Adipocyte (in vitro differentiated cells): ENCODE measurements at regions not wholly inside any gene's neighbourhood (a gene's known extent, or its start where the extent isn't known, plus 50 kb on each side); places are given as distances from the start of the nearest gene placed in this dataset.

Experiments used
- DNase-seq: peaks from one replicate; pipeline ENCODE4 v3.0.0-alpha.2; 2015; ENCODE audit warnings: low read depth
- H3K27me3 ChIP-seq: replicated peaks from 2 replicates; pipeline ENCODE4 v1.7.0; 2013; ENCODE audit warnings: mild to moderate bottlenecking, low read length, moderate library complexity; ENCODE audit not compliant: control insufficient read depth, insufficient read depth
- H3K36me3 ChIP-seq: 2 replicates; pipeline ENCODE4 v1.7.0; 2013; ENCODE audit warnings: low read length, mild to moderate bottlenecking, moderate library complexity; ENCODE audit not compliant: control insufficient read depth, insufficient read depth, severe bottlenecking
- H3K4me1 ChIP-seq: 2 replicates; pipeline ENCODE4 v1.7.0; 2013; ENCODE audit warnings: mild to moderate bottlenecking, low read length, moderate library complexity; ENCODE audit not compliant: control insufficient read depth, insufficient read depth
- H3K4me3 ChIP-seq: 2 replicates; pipeline ENCODE4 v1.7.0; 2013; ENCODE audit warnings: mild to moderate bottlenecking, low read length, moderate library complexity
- H3K9ac ChIP-seq: 2 replicates; pipeline ENCODE4 v1.7.0; 2013; ENCODE audit warnings: mild to moderate bottlenecking, low read length, moderate library complexity
- H3K9me3 ChIP-seq: 2 replicates; pipeline ENCODE4 v1.7.0; 2013; ENCODE audit warnings: mild to moderate bottlenecking, low read length, moderate library complexity; ENCODE audit not compliant: control insufficient read depth

- H3K36me3 ChIP-seq = no peaks in the 10 kb centered on the region
- no peaks in the 10 kb centered on the region for H3K27me3 ChIP-seq
- no peaks in the 10 kb centered on the region for H3K9me3 ChIP-seq
- H3K4me1 ChIP-seq = peaks cover 3% of the 10 kb centered on the region
- H3K4me3 ChIP-seq = no peak overlapping the region
- H3K9ac ChIP-seq = no peak overlapping the region
- DNase-seq = no peak
These were observed 524.8 kb downstream of the PTPRC start for GRCh38 chr1:199163670-199164069.

GRCh38 chr1:199167460-199167859 lies 528.6 kb downstream of the PTPRC start:
- no peaks in the 10 kb centered on the region for H3K36me3 ChIP-seq
- H3K9me3 ChIP-seq = no peaks in the 10 kb centered on the region
- no peak overlapping the region for H3K4me3 ChIP-seq
- no peak overlapping the region for H3K9ac ChIP-seq
- H3K27me3 ChIP-seq = no peaks in the 10 kb centered on the region
- DNase-seq = no peak
- peaks cover 3% of the 10 kb centered on the region for H3K4me1 ChIP-seq

- Histone ChIP-seq H3K9me3 (no peaks in the 10 kb centered on the region), H3K27me3 (no peaks in the 10 kb centered on the region), H3K4me1 (peaks cover 3% of the 10 kb centered on the region), H3K9ac (no peak overlapping the region), H3K36me3 (no peaks in the 10 kb centered on the region), H3K4me3 (no peak overlapping the region)
- no peak for DNase-seq
These were observed 530.2 kb downstream of the PTPRC start for GRCh38 chr1:199168888-199169585.

- Histone ChIP-seq H3K27me3 (no peaks in the 10 kb centered on the region), H3K36me3 (no peaks in the 10 kb centered on the region), H3K4me1 (peaks cover 2% of the 10 kb centered on the region), H3K9ac (no peak overlapping the region), H3K9me3 (no peaks in the 10 kb centered on the region), H3K4me3 (no peak overlapping the region)
- no peak for DNase-seq
These were observed 531.9 kb downstream of the PTPRC start for GRCh38 chr1:199170711-199171110.

GRCh38 chr1:199172171-199173124 lies 533.6 kb downstream of the PTPRC start:
- Histone ChIP-seq H3K27me3 (no peaks in the 10 kb centered on the region), H3K4me3 (no peak overlapping the region), H3K9ac (no peak overlapping the region), H3K9me3 (no peaks in the 10 kb centered on the region), H3K4me1 (no peaks in the 10 kb centered on the region), H3K36me3 (no peaks in the 10 kb centered on the region)
- DNase-seq = no peak

GRCh38 chr1:199173356-199173755 lies 534.5 kb downstream of the PTPRC start:
- Histone ChIP-seq H3K9ac (no peak overlapping the region), H3K9me3 (no peaks in the 10 kb centered on the region), H3K36me3 (no peaks in the 10 kb centered on the region), H3K4me3 (no peak overlapping the region), H3K4me1 (no peaks in the 10 kb centered on the region), H3K27me3 (no peaks in the 10 kb centered on the region)
- peak; percentile 43 for DNase-seq

- no peak overlapping the region for H3K4me3 ChIP-seq
- no peak overlapping the region for H3K9ac ChIP-seq
- no peaks in the 10 kb centered on the region for H3K36me3 ChIP-seq
- no peaks in the 10 kb centered on the region for H3K27me3 ChIP-seq
- H3K4me1 ChIP-seq = no peaks in the 10 kb centered on the region
- no peak for DNase-seq
- no peaks in the 10 kb centered on the region for H3K9me3 ChIP-seq
These were observed 535.5 kb downstream of the PTPRC start for GRCh38 chr1:199174336-199174735.

GRCh38 chr1:199176713-199177112 lies 537.9 kb downstream of the PTPRC start:
- H3K27me3 ChIP-seq = no peaks in the 10 kb centered on the region
- no peak overlapping the region for H3K9ac ChIP-seq
- no peaks in the 10 kb centered on the region for H3K36me3 ChIP-seq
- H3K4me3 ChIP-seq = no peak overlapping the region
- no peak for DNase-seq
- no peaks in the 10 kb centered on the region for H3K9me3 ChIP-seq
- no peaks in the 10 kb centered on the region for H3K4me1 ChIP-seq

GRCh38 chr1:199177241-199177640 lies 538.4 kb downstream of the PTPRC start:
- DNase-seq = no peak
- Histone ChIP-seq H3K27me3 (no peaks in the 10 kb centered on the region), H3K9me3 (no peaks in the 10 kb centered on the region), H3K9ac (no peak overlapping the region), H3K4me1 (no peaks in the 10 kb centered on the region), H3K36me3 (no peaks in the 10 kb centered on the region), H3K4me3 (no peak overlapping the region)

GRCh38 chr1:199178646-199179045 lies 539.8 kb downstream of the PTPRC start:
- Histone ChIP-seq H3K4me1 (no peaks in the 10 kb centered on the region), H3K27me3 (no peaks in the 10 kb centered on the region), H3K36me3 (no peaks in the 10 kb centered on the region), H3K4me3 (no peak overlapping the region), H3K9me3 (no peaks in the 10 kb centered on the region), H3K9ac (no peak overlapping the region)
- DNase-seq = no peak

- Histone ChIP-seq H3K9me3 (no peaks in the 10 kb centered on the region), H3K4me1 (no peaks in the 10 kb centered on the region), H3K9ac (no peak overlapping the region), H3K4me3 (no peak overlapping the region), H3K27me3 (no peaks in the 10 kb centered on the region), H3K36me3 (no peaks in the 10 kb centered on the region)
- peak; percentile 8 for DNase-seq
These were observed 543.5 kb downstream of the PTPRC start for GRCh38 chr1:199182186-199182843.
